ENCODE measurements at regions not wholly inside any gene's neighbourhood (a gene's known extent, or its start where the extent isn't known, plus 50 kb on each side); places are given as distances from the start of the nearest gene placed in this dataset.

- H3K4me1 ChIP-seq (replicated peaks): no peaks in the 10 kb centered on the region
- H3K27me3 ChIP-seq (replicated peaks; ENCODE audit: insufficient read depth): no peaks in the 10 kb centered on the region
- WGBS: 64% methylated on average over 2 of the region's 2 CpGs
- intact Hi-C loops (cut with DNase I): no loop called here
- H3K27ac ChIP-seq: no peak overlapping the region
- DNase-seq (ENCODE audit: low spot score): no peak
- H3K9me3 ChIP-seq: no peaks in the 10 kb centered on the region
- H3K4me3 ChIP-seq: no peak overlapping the region
- TF ChIP-seq CTCF (IDR thresholded peaks at IDR 0.05) (no peak), POLR2A (IDR thresholded peaks at IDR 0.05) (no peak), POLR2AphosphoS5 (IDR thresholded peaks at IDR 0.05) (no peak)
- no peaks in the 10 kb centered on the region for H3K36me3 ChIP-seq
Observed at GRCh38 chr14:85090681-85091080, 439.3 kb upstream of the FLRT2 start.

GRCh38 chr14:85093631-85094330, 436.2 kb upstream of the FLRT2 start:
- Histone ChIP-seq H3K27ac (no peak overlapping the region), H3K27me3 (replicated peaks; ENCODE audit: insufficient read depth) (no peaks in the 10 kb centered on the region), H3K4me1 (replicated peaks) (no peaks in the 10 kb centered on the region), H3K4me3 (no peak overlapping the region), H3K36me3 (no peaks in the 10 kb centered on the region), H3K9me3 (no peaks in the 10 kb centered on the region)
- intact Hi-C loops (cut with DNase I): no loop called here
- DNase-seq (ENCODE audit: low spot score): no peak
- 83% methylated on average over 5 of the region's 5 CpGs for WGBS
- TF ChIP-seq CTCF (IDR thresholded peaks at IDR 0.05) (no peak), POLR2A (IDR thresholded peaks at IDR 0.05) (no peak), POLR2AphosphoS5 (IDR thresholded peaks at IDR 0.05) (no peak)

- WGBS: 93% methylated on average over 1 of the region's 1 CpG
- no peak for DNase-seq (ENCODE audit: low spot score)
- Histone ChIP-seq H3K4me3 (no peak overlapping the region), H3K36me3 (no peaks in the 10 kb centered on the region), H3K4me1 (replicated peaks) (no peaks in the 10 kb centered on the region), H3K9me3 (no peaks in the 10 kb centered on the region), H3K27me3 (replicated peaks; ENCODE audit: insufficient read depth) (no peaks in the 10 kb centered on the region), H3K27ac (no peak overlapping the region)
- TF ChIP-seq POLR2AphosphoS5 (IDR thresholded peaks at IDR 0.05) (no peak), POLR2A (IDR thresholded peaks at IDR 0.05) (no peak), CTCF (IDR thresholded peaks at IDR 0.05) (no peak)
- intact Hi-C loops (cut with DNase I): no loop called here
Observed at GRCh38 chr14:85102591-85102990, 427.4 kb upstream of the FLRT2 start.

GRCh38 chr14:85106506-85106905, 423.4 kb upstream of the FLRT2 start:
- intact Hi-C loops (cut with DNase I): no loop called here
- DNase-seq (ENCODE audit: low spot score): no peak
- no peak overlapping the region for H3K4me3 ChIP-seq
- no peak for TF ChIP-seq POLR2AphosphoS5 (IDR thresholded peaks at IDR 0.05)
- no peak for TF ChIP-seq CTCF (IDR thresholded peaks at IDR 0.05)
- TF ChIP-seq POLR2A (IDR thresholded peaks at IDR 0.05): no peak
- WGBS: 82% methylated on average over 2 of the region's 2 CpGs
- H3K9me3 ChIP-seq: no peaks in the 10 kb centered on the region
- H3K36me3 ChIP-seq: no peaks in the 10 kb centered on the region
- no peak overlapping the region for H3K27ac ChIP-seq
- no peaks in the 10 kb centered on the region for H3K27me3 ChIP-seq (replicated peaks; ENCODE audit: insufficient read depth)
- H3K4me1 ChIP-seq (replicated peaks): no peaks in the 10 kb centered on the region

- no peaks in the 10 kb centered on the region for H3K27me3 ChIP-seq (replicated peaks; ENCODE audit: insufficient read depth)
- H3K27ac ChIP-seq: no peak overlapping the region
- intact Hi-C loops (cut with DNase I): no loop called here
- H3K9me3 ChIP-seq: no peaks in the 10 kb centered on the region
- 91% methylated on average over 2 of the region's 2 CpGs for WGBS
- no peaks in the 10 kb centered on the region for H3K4me1 ChIP-seq (replicated peaks)
- TF ChIP-seq POLR2A (IDR thresholded peaks at IDR 0.05): no peak
- no peaks in the 10 kb centered on the region for H3K36me3 ChIP-seq
- no peak for DNase-seq (ENCODE audit: low spot score)
- no peak overlapping the region for H3K4me3 ChIP-seq
Observed at GRCh38 chr14:85112762-85113161, 417.2 kb upstream of the FLRT2 start.

Data from prostate gland (tissue), 2 donors.